ENCODE measurements at regions not wholly inside any gene's neighbourhood (a gene's known extent, or its start where the extent isn't known, plus 50 kb on each side); places are given as distances from the start of the nearest gene placed in this dataset.
"Not testable (repeated sequence)": the region's sequence is repeated elsewhere in the genome, so short reads cannot be mapped to it uniquely, and the experiment has no call there.

DNA sequence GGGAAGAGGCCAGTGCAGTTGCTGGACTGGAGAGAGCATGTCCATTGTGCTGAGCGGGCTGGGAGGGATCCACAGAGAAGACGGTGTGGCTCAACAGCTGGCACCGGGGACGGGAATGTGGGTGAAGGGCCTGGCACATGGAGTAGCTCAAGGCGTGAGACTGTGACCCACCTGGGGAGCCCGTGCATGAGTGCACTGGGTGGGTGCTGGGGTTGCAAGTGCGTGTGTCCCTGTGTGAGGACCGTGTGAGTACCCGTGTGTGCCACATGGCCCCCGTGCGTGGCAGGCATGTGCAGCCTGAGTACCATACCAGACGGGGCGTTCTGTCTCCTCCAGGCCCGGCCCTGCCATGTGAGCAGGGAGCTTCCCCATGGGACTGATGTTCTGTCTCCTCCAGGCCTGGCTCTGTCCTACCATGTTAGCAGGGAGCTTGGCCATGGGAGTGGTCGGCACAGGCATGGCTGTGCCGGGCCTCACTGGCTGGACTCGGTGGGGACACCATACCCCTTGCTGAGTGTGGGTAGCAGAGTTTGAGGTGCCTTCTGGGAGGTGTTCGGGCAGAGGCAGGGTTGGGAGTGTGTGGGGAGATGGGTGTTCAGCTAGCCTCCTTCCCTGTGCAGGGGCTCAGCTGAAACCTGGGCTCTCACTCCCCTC, 234.4 kb downstream of the TMEM121 start:
- Mint-ChIP-seq H3K27me3 (no peaks in the 10 kb centered on the region), H3K4me1 (ENCODE audit: low read depth) (no peaks in the 10 kb centered on the region), H3K27ac (no peak overlapping the region), H3K4me3 (ENCODE audit: low read depth) (no peak overlapping the region), H3K36me3 (ENCODE audit: insufficient read depth) (peaks cover 10% of the 10 kb centered on the region), H3K9me3 (ENCODE audit: low read depth) (peaks cover 38% of the 10 kb centered on the region)
- TF ChIP-seq CTCF (IDR thresholded peaks at IDR 0.05; ENCODE audit: unreplicated experiment) = no peak
- DNase-seq (ENCODE audit: low spot score, unreplicated experiment) = no peak

DNA sequence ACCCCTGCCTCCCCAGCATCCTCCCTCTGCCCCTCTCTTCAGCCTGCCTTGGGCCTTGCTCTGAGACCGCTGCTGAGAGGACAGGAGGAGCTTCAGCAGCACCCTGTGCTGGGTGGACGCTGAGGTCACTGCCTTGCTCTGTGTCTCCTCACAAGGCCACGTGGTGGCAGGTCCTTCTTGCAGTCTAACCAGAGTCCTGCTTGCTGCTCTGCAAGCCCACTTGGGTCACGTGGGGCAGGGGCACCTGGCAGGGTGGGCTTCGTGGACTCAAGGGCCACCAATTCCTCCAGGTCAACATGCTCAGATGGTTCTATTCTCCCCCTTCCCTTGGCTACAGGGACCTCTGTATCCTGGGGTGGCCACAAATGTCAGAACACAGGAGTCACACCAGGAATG, 235.0 kb downstream of the TMEM121 start:
- H3K27ac Mint-ChIP-seq; DNase-seq (ENCODE audit: low spot score, unreplicated experiment); H3K27me3 Mint-ChIP-seq; H3K4me1 Mint-ChIP-seq (ENCODE audit: low read depth); H3K4me3 Mint-ChIP-seq (ENCODE audit: low read depth): not testable (repeated sequence)
- H3K36me3 Mint-ChIP-seq (ENCODE audit: insufficient read depth) = peaks cover 10% of the 10 kb centered on the region
- H3K9me3 Mint-ChIP-seq (ENCODE audit: low read depth) = peaks cover 38% of the 10 kb centered on the region

DNA sequence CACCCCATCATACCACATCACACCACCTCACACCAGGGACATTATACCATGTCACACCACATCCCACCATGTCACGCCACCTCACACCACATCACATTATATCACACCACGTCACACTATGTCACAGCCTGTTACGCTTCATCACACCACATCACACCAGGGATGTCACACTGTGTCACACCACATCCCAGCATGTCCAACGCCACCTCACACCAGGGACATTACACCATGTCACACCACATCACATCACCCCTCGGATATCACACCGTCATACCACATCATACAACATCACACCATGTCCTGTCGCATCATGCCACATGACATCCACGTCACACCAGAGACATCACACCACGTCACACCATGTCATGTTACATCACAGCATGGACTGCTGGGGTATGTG, 235.5 kb downstream of the TMEM121 start:
- Mint-ChIP-seq H3K4me3 (ENCODE audit: low read depth) (no peak overlapping the region), H3K36me3 (ENCODE audit: insufficient read depth) (peaks cover 12% of the 10 kb centered on the region), H3K9me3 (ENCODE audit: low read depth) (peaks cover 40% of the 10 kb centered on the region), H3K27ac (no peak overlapping the region), H3K4me1 (ENCODE audit: low read depth) (no peaks in the 10 kb centered on the region), H3K27me3 (no peaks in the 10 kb centered on the region)
- TF ChIP-seq CTCF (IDR thresholded peaks at IDR 0.05; ENCODE audit: unreplicated experiment) = no peak
- no peak for DNase-seq (ENCODE audit: low spot score, unreplicated experiment)

DNA sequence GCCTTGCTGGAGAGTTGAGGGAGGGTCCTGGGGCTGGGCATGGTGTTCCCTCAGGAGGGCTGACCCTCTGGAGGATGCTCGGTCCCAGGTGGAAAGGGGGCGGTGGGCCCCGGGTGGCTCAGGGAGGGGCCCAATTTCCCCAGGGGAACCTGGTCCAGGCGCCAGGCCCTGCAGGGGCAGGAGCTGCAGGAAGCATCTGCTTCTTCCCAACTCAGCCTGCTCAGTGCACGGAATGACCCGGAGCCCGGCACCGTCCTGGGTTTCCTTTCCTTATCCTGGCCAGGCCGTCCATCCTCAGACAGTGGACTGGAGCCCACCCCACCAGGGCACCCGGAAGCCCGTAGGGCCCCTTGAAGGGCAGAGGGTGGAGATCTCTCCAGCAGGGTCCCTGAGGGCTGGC, 235.9 kb downstream of the TMEM121 start:
- not testable (repeated sequence) for H3K4me3 Mint-ChIP-seq (ENCODE audit: low read depth); DNase-seq (ENCODE audit: low spot score, unreplicated experiment); H3K27me3 Mint-ChIP-seq; H3K4me1 Mint-ChIP-seq (ENCODE audit: low read depth); H3K27ac Mint-ChIP-seq
- Mint-ChIP-seq H3K36me3 (ENCODE audit: insufficient read depth) (peaks cover 12% of the 10 kb centered on the region), H3K9me3 (ENCODE audit: low read depth) (peaks cover 36% of the 10 kb centered on the region)

- H3K4me1 Mint-ChIP-seq (ENCODE audit: low read depth); H3K4me3 Mint-ChIP-seq (ENCODE audit: low read depth); H3K27me3 Mint-ChIP-seq; DNase-seq (ENCODE audit: low spot score, unreplicated experiment); H3K27ac Mint-ChIP-seq: not testable (repeated sequence)
- Mint-ChIP-seq H3K9me3 (ENCODE audit: low read depth) (peaks cover 21% of the 10 kb centered on the region), H3K36me3 (ENCODE audit: insufficient read depth) (peaks cover 12% of the 10 kb centered on the region)
Observed at GRCh38 chr14:105764254-105764901, 238.0 kb downstream of the TMEM121 start.

DNA sequence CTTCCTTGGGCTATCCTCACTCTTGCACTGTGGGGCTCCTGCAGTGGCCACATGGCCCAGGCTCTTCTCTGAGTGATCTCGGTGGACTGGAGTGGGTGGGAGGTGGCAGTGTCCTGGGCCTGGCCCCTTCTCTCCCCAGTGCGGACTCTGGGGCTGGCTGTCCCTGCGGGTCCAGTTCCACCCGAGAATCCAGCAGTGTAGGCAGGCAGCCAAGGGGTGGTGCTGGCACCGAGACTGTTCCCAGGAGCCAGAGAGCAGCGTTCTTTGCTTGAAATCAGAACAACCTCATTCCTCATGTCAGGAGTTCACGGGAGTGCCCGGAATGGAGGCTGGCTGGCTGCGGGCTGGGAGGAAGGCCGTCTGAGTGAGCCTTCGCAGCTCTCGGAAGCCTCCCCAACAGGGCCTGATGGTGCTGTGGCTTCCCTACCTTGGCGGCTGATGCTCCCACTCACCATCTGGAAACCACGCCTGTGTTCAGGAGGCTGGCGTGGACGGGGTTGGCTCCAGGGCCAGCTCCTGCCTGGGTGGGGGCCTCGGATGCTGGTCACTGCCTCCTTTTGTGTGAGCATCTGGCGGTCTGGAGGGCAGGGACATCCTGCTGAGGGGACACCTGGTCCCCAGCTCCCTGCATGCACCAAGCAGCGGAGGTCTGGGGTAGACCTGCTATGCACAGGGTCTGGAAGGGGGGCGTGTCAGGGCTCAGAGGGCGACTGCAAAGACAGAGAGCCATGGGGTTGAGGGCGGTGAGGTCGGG, 238.9 kb downstream of the TMEM121 start:
- not testable (repeated sequence) for H3K27ac Mint-ChIP-seq; H3K4me3 Mint-ChIP-seq (ENCODE audit: low read depth); H3K4me1 Mint-ChIP-seq (ENCODE audit: low read depth); H3K27me3 Mint-ChIP-seq; DNase-seq (ENCODE audit: low spot score, unreplicated experiment)
- Mint-ChIP-seq H3K36me3 (ENCODE audit: insufficient read depth) (peaks cover 10% of the 10 kb centered on the region), H3K9me3 (ENCODE audit: low read depth) (peaks cover 24% of the 10 kb centered on the region)

GRCh38 chr14:105765893-105766614, 239.7 kb downstream of the TMEM121 start:
- Mint-ChIP-seq H3K4me3 (ENCODE audit: low read depth) (no peak overlapping the region), H3K9me3 (ENCODE audit: low read depth) (peaks cover 24% of the 10 kb centered on the region), H3K36me3 (ENCODE audit: insufficient read depth) (peaks cover 8% of the 10 kb centered on the region), H3K27ac (no peak overlapping the region), H3K4me1 (ENCODE audit: low read depth) (no peaks in the 10 kb centered on the region), H3K27me3 (no peaks in the 10 kb centered on the region)
- no peak for DNase-seq (ENCODE audit: low spot score, unreplicated experiment)
- no peak for TF ChIP-seq CTCF (IDR thresholded peaks at IDR 0.05; ENCODE audit: unreplicated experiment)

Data from progenitor cell of endocrine pancreas (in vitro differentiated cells).